Esophagus (tissue), 2 donors: ENCODE measurements at regions not wholly inside any gene's neighbourhood (a gene's known extent, or its start where the extent isn't known, plus 50 kb on each side); places are given as distances from the start of the nearest gene placed in this dataset.

ENCODE experiments used
- H3K27ac ChIP-seq, 2 donors: one replicate each; pipeline ENCODE4 v1.5.1; 2013; ENCODE audit warnings: low read depth in 2 of 2, mild to moderate bottlenecking in 2 of 2, inconsistent platforms in 1 of 2, low read length in 1 of 2, moderate library complexity in 1 of 2
- H3K27me3 ChIP-seq, 2 donors: one replicate each; pipeline ENCODE4 v1.6.1; 2013; ENCODE audit warnings: low read length in 2 of 2, control low read depth in 1 of 2, mild to moderate bottlenecking in 1 of 2; ENCODE audit not compliant: insufficient read depth in 2 of 2, control insufficient read depth in 1 of 2
- H3K36me3 ChIP-seq, 2 donors: one replicate each; pipeline ENCODE4 v1.6.1; 2013; ENCODE audit warnings: low read length in 1 of 2; ENCODE audit not compliant: control insufficient read depth in 2 of 2, insufficient read depth in 2 of 2
- H3K4me1 ChIP-seq, 2 donors: one replicate each; pipeline ENCODE4 v1.6.1; 2013; ENCODE audit warnings: low read length in 1 of 2; ENCODE audit not compliant: control insufficient read depth in 2 of 2, insufficient read depth in 2 of 2
- H3K4me3 ChIP-seq, 2 donors: one replicate each; pipeline ENCODE4 v1.5.1; 2013; ENCODE audit warnings: low read length in 2 of 2, mild to moderate bottlenecking in 2 of 2, low read depth in 1 of 2, moderate library complexity in 1 of 2
- H3K9me3 ChIP-seq, 2 donors: one replicate each; pipeline ENCODE4 v1.6.1; 2013; ENCODE audit warnings: mild to moderate bottlenecking in 2 of 2, low read depth in 1 of 2, low read length in 1 of 2, moderate library complexity in 1 of 2; ENCODE audit not compliant: control insufficient read depth in 2 of 2, insufficient read depth in 1 of 2
- WGBS, 2 donors: extraction: QIAGEN DNeasy Blood & Tissue Kit; methylation state at CpG; one replicate each; pipeline ENCODE4 v1.1.7; 2013; 5-methylcytosine and 5-hydroxymethylcytosine counted together
- donor health status: healthy with polysubstance abuse.
- donor health status: Bipolar disorder and iron deficiency.

DNA sequence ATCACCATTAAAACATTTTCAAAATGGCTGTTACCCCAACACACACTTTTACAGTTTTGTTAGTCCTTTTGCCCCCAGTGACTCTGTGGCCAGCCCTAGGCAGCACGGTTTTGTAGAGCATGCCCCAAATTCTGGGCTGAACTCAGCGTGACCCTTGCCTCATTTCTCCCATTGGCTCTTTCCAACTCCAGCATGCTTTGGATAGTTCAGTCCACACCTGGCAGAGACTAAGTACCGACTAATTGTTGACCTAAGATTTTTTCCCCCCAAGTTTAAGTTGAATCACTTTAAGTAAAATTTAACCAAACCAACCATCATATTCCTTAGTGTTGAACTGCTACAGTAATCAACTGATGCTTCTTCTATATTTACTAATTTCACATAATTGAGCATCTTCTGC lies 62.4 kb upstream of the LRRC8B start:
- no peaks in the 10 kb centered on the region for H3K27me3 ChIP-seq
- no peak overlapping the region for H3K27ac ChIP-seq
- H3K36me3 ChIP-seq: no peaks in the 10 kb centered on the region
- H3K4me3 ChIP-seq: no peak overlapping the region
- WGBS, 2 donors: 68 to 76% methylated on average over 3 of the region's 3 CpGs
- H3K4me1 ChIP-seq: peaks cover 0 to 3% of the 10 kb centered on the region in 2 donors
- no peaks in the 10 kb centered on the region for H3K9me3 ChIP-seq

DNA sequence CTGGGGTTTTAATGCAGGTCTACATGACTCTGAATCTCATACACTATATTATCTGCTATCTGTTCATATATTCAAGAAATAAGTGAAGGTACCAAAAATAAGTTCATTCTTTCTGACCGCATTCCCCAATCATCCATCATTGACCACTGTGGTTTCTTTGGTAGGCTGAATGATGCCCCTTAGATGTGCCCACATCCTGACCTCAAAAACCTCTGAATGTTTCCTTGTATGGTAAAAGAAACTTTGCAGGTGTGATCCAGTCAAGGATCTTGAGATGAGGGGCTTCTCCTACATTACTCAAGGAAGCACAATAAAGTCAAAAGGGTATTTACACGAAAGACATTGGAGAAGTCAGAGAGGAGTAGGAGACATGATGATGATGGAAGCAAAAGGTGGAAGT lies 60.6 kb upstream of the LRRC8B start:
- Histone ChIP-seq H3K36me3 (no peaks in the 10 kb centered on the region), H3K4me3 (no peak overlapping the region), H3K27me3 (no peaks in the 10 kb centered on the region), H3K9me3 (no peaks in the 10 kb centered on the region), H3K27ac (no peak overlapping the region), H3K4me1 (peaks cover 0 to 3% of the 10 kb centered on the region in 2 donors)
- 44 to 45% methylated on average over 2 of the region's 2 CpGs for WGBS, 2 donors

DNA sequence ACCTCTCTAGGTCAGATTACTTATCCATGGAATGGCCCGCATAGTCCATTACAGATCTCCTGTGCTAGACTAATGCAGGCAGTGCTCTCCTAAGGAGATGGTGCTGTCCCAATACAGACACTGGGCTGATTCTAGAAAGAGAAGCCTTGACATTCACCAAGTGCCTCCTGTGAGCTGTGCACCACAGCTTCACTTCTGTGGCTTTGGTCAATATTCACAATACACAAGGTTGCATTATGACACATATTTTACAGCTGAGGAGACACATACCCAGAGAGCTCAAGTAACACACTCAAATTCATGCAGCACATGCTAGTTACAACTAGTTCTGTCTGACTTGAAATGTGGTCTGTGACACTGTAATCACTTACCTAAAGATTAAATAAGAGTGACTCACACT lies 59.4 kb upstream of the LRRC8B start:
- Histone ChIP-seq H3K4me1 (peaks cover 0 to 3% of the 10 kb centered on the region in 2 donors), H3K4me3 (no peak overlapping the region), H3K27ac (no peak overlapping the region), H3K36me3 (no peaks in the 10 kb centered on the region), H3K27me3 (no peaks in the 10 kb centered on the region), H3K9me3 (no peaks in the 10 kb centered on the region)
- WGBS, 2 donors: 90 to 99% methylated on average over 1 of the region's 1 CpG

DNA sequence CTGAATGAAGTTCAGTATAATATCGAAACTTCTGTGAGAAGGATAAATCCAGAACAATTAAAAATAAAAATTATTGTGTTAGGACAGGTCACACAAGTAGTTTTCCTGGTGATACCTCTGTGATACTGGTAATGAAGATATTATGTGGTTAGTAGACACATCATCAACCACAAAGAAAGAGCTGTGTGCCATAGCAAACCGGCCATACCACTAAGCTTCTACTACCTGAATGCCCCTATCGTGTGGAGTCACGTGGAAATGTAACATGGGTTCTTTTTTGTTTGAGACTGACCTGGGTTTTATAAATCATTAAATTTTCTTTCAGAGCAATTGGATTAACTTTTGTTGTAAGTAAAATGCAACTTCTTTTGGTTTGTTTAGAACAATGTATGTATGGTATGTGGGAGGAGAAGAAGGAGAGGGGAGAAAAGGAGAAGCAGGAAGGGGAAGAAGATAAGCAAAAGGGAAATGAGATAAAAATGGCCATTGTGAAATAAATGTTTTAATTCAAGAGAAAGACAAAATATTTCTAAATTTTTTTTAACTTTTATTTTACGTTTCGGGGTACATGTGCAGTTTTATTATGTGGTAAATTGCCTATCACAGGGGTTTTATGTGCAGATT lies 58.2 kb upstream of the LRRC8B start:
- Histone ChIP-seq H3K4me1 (peaks cover 0 to 3% of the 10 kb centered on the region in 2 donors), H3K27me3 (no peaks in the 10 kb centered on the region), H3K9me3 (no peaks in the 10 kb centered on the region), H3K27ac (no peak overlapping the region), H3K36me3 (no peaks in the 10 kb centered on the region), H3K4me3 (no peak overlapping the region)
- 62 to 63% methylated on average over 6 of the region's 6 CpGs for WGBS, 2 donors

DNA sequence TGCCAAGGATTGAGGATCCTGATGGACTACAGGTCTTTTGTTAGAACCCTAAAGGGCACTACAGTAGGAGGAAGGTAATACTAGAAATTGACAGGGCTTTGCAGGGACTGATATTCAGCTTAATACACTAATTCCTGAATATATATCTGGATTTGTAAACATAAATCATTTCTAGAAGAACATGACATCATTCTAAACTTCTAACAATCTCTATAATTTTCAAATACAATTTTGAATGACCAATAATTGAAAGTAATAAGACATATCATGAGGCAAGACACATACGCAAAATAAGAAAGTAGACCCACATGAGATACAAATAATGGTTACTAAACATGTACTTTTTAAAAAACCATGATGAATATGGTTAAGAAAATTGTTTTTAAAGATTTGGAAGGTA lies 52.4 kb upstream of the LRRC8B start:
- Histone ChIP-seq H3K36me3 (no peaks in the 10 kb centered on the region), H3K4me1 (no peaks in the 10 kb centered on the region), H3K27ac (no peak overlapping the region), H3K4me3 (no peak overlapping the region), H3K27me3 (no peaks in the 10 kb centered on the region), H3K9me3 (peaks cover 5 to 6% of the 10 kb centered on the region in 2 donors)
- 78 to 100% methylated on average over 1 of the region's 1 CpG for WGBS, 2 donors

DNA sequence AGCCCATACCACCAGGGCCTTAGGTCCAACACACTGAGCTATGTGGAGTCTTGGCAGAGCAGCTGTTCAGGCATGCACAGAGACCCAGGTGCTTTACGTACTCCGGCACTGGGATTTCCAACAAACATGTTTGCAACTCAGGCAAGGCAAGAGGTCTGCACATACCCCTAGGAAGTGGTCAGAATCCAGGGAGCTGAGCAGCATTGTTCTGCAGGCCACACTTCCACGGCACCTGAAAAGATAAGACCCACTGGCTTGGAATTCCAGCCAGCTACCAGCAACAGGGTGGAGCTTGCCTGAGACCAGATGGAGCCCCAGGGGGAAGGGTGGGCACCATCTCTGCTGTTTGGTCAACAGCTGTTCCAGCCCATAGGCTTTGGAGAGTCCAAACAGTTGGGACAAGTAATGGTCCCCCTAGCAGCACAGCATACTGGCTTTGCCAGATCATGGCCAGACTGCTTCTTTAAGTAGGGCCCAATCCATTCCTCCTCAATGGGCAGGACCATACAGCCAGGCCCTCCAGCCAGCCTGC lies 51.7 kb upstream of the LRRC8B start:
- H3K4me1 ChIP-seq: no peaks in the 10 kb centered on the region
- WGBS, 2 donors: 94 to 96% methylated on average over 3 of the region's 3 CpGs
- no peak overlapping the region for H3K4me3 ChIP-seq
- H3K27me3 ChIP-seq: no peaks in the 10 kb centered on the region
- H3K36me3 ChIP-seq: no peaks in the 10 kb centered on the region
- H3K9me3 ChIP-seq: peaks cover 5 to 6% of the 10 kb centered on the region in 2 donors
- H3K27ac ChIP-seq: no peak overlapping the region
